ENCODE measurements at regions not wholly inside any gene's neighbourhood (a gene's known extent, or its start where the extent isn't known, plus 50 kb on each side); places are given as distances from the start of the nearest gene placed in this dataset.

GRCh38 chr5:42965934-42966333 is 74.2 kb downstream of the ANXA2R start:
- TF ChIP-seq CTCF (IDR thresholded peaks at IDR 0.05) (no peak), POLR2A (IDR thresholded peaks at IDR 0.05) (no peak)
